Progenitor cell of endocrine pancreas (in vitro differentiated cells): ENCODE measurements at regions not wholly inside any gene's neighbourhood (a gene's known extent, or its start where the extent isn't known, plus 50 kb on each side); places are given as distances from the start of the nearest gene placed in this dataset.

Source experiments
- DNase-seq: peaks from one replicate; pipeline ENCODE4 v3.0.0; 2021; ENCODE audit warnings: low spot score; ENCODE audit not compliant: unreplicated experiment
- H3K27ac Mint-ChIP-seq: 2 replicates; pipeline ENCODE4 v1.8.0; 2021; ENCODE audit warnings: mild to moderate bottlenecking, moderate library complexity, mixed read lengths
- H3K27me3 Mint-ChIP-seq: 2 replicates; pipeline ENCODE4 v1.8.0; 2021; ENCODE audit warnings: mixed read lengths
- H3K36me3 Mint-ChIP-seq: 2 replicates; pipeline ENCODE4 v1.8.0; 2022; ENCODE audit warnings: mixed read lengths; ENCODE audit not compliant: insufficient read depth
- H3K4me1 Mint-ChIP-seq: 2 replicates; pipeline ENCODE4 v1.8.0; 2021; ENCODE audit warnings: low read depth, mixed read lengths
- H3K4me3 Mint-ChIP-seq: 2 replicates; pipeline ENCODE4 v1.8.0; 2021; ENCODE audit warnings: low read depth, mild to moderate bottlenecking, moderate library complexity, mixed read lengths
- H3K9me3 Mint-ChIP-seq: 2 replicates; pipeline ENCODE4 v1.8.0; 2021; ENCODE audit warnings: low read depth, mixed read lengths
- TF ChIP-seq, protein P1 (sequence below): fragments of 200-600 bp; sonication (generic); IDR thresholded peaks from one replicate; pipeline ENCODE4 v1.5.0; 2021; ENCODE audit warnings: antibody characterized with exemption, mild to moderate bottlenecking; ENCODE audit not compliant: unreplicated experiment

- Mint-ChIP-seq H3K27me3 (no peaks in the 10 kb centered on the region), H3K27ac (no peak overlapping the region), H3K9me3 (peaks cover 4% of the 10 kb centered on the region), H3K36me3 (no peaks in the 10 kb centered on the region), H3K4me1 (no peaks in the 10 kb centered on the region), H3K4me3 (no peak overlapping the region)
- DNase-seq = no peak
- TF ChIP-seq, protein P1, sequence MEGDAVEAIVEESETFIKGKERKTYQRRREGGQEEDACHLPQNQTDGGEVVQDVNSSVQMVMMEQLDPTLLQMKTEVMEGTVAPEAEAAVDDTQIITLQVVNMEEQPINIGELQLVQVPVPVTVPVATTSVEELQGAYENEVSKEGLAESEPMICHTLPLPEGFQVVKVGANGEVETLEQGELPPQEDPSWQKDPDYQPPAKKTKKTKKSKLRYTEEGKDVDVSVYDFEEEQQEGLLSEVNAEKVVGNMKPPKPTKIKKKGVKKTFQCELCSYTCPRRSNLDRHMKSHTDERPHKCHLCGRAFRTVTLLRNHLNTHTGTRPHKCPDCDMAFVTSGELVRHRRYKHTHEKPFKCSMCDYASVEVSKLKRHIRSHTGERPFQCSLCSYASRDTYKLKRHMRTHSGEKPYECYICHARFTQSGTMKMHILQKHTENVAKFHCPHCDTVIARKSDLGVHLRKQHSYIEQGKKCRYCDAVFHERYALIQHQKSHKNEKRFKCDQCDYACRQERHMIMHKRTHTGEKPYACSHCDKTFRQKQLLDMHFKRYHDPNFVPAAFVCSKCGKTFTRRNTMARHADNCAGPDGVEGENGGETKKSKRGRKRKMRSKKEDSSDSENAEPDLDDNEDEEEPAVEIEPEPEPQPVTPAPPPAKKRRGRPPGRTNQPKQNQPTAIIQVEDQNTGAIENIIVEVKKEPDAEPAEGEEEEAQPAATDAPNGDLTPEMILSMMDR = no peak
These were observed 1323.9 kb upstream of the DDX18 start for GRCh38 chr2:116490511-116491145.

GRCh38 chr2:116491292-116491691, 1323.2 kb upstream of the DDX18 start:
- H3K27me3 Mint-ChIP-seq = no peaks in the 10 kb centered on the region
- TF ChIP-seq, protein P1 = no peak
- H3K36me3 Mint-ChIP-seq = no peaks in the 10 kb centered on the region
- no peaks in the 10 kb centered on the region for H3K9me3 Mint-ChIP-seq
- no peak for DNase-seq
- H3K4me1 Mint-ChIP-seq = no peaks in the 10 kb centered on the region
- no peak overlapping the region for H3K27ac Mint-ChIP-seq
- H3K4me3 Mint-ChIP-seq = no peak overlapping the region

- Mint-ChIP-seq H3K36me3 (no peaks in the 10 kb centered on the region), H3K27ac (no peak overlapping the region), H3K4me1 (no peaks in the 10 kb centered on the region), H3K9me3 (no peaks in the 10 kb centered on the region), H3K4me3 (no peak overlapping the region), H3K27me3 (no peaks in the 10 kb centered on the region)
- TF ChIP-seq, protein P1 = no peak
- DNase-seq = no peak
These were observed 1315.1 kb upstream of the DDX18 start for GRCh38 chr2:116499389-116499788.

DNA sequence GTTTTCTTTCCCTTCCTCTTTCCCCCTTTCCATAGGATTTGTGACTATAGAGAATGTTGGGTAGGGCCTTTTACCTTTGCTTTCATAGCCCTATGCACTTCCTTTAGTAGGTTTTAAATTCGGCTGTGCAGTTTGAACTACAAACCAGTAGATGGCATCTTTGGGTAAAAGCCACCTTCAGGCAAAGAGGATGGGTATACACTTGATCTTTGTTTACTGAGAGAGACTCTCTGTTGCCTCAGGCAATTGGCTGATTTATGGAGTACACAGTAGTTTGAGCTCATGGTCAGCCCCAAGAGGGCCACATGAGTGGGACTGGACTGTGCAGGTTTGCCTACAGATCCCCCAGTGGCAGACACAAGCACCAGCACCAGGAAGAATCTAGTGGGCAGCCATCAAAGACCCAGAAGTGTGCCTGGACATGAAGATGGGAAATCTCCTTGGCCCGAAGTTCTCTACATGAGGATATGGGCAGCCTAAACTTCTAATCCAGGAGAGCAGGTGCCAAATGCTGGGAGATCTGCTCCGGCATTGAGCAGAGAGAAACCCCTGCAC, 1304.3 kb upstream of the DDX18 start:
- Mint-ChIP-seq H3K4me1 (no peaks in the 10 kb centered on the region), H3K27ac (no peak overlapping the region), H3K4me3 (no peak overlapping the region), H3K36me3 (no peaks in the 10 kb centered on the region), H3K27me3 (no peaks in the 10 kb centered on the region), H3K9me3 (no peaks in the 10 kb centered on the region)
- TF ChIP-seq, protein P1 = peak; percentile 58
- DNase-seq = no peak

GRCh38 chr2:116511426-116511825, 1303.1 kb upstream of the DDX18 start:
- no peaks in the 10 kb centered on the region for H3K36me3 Mint-ChIP-seq
- H3K4me3 Mint-ChIP-seq = no peak overlapping the region
- peaks cover 1% of the 10 kb centered on the region for H3K4me1 Mint-ChIP-seq
- TF ChIP-seq, protein P1 = no peak
- no peak for DNase-seq
- no peak overlapping the region for H3K27ac Mint-ChIP-seq
- no peaks in the 10 kb centered on the region for H3K9me3 Mint-ChIP-seq
- H3K27me3 Mint-ChIP-seq = no peaks in the 10 kb centered on the region
